ENCODE measurements at regions not wholly inside any gene's neighbourhood (a gene's known extent, or its start where the extent isn't known, plus 50 kb on each side); places are given as distances from the start of the nearest gene placed in this dataset.

DNA sequence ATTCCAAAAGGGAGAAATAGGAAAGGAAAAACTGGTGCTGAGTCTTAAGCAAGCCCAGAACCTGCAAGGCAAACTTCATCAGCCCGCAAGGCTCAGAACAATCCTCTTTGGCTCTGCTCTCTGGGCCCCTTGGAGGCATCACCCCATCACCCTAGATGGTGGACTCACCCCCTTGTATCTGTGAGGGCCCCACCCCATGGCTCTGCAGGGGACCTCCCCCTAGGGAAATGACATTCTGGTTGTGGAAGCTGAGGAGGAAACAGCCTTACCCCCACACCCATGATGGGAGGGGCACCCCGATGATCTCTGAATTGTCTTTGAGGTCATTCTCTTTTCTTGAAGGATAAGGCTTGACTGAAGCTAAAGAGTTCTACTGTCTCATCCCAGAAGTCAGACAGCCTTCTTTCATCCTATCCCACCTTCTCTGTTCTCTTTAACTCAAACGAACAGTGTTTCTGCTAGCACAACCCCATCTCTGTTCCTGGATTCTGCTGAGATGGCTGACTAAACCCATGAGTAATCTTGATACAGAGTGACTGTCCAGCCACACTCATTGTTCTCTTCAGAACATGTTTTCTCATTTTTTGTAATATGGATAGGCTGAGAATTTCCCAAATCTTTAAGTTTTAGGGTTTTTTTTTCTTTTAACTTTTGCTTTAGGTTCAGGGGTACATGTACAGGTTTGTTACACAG is 492.1 kb upstream of the MYT1L start:
- Histone ChIP-seq H3K4me1 (ENCODE audit: control insufficient read depth, insufficient read depth, low read depth, low read length) (no peaks in the 10 kb centered on the region), H3K4ac (ENCODE audit: low read depth in 1 of 2, low read length in 2 of 2) (no peak overlapping the region), H3K9me3 (ENCODE audit: control insufficient read depth, low read length) (peaks cover 11% of the 10 kb centered on the region), H3K36me3 (ENCODE audit: control insufficient read depth in 1 of 2, insufficient read depth in 2 of 2, low read depth in 1 of 2, low read length in 2 of 2) (no peaks in the 10 kb centered on the region), H3K23ac (ENCODE audit: low read length in 2 of 2) (no peak overlapping the region), H3K27me3 (ENCODE audit: control insufficient read depth in 1 of 2, insufficient read depth in 1 of 2, low read length in 2 of 2) (no peaks in the 10 kb centered on the region), H2AFZ (ENCODE audit: low read depth, low read length) (no peak overlapping the region), H3K4me3 (ENCODE audit: insufficient read depth in 1 of 2, low read depth in 1 of 2, low read length in 2 of 2) (no peak overlapping the region), H3K9ac (ENCODE audit: low read length) (no peak overlapping the region), H4K91ac (ENCODE audit: low read length) (no peak overlapping the region), H3K4me2 (ENCODE audit: low read length, poor library complexity, severe bottlenecking) (no peak overlapping the region), H2BK12ac (ENCODE audit: low read length in 2 of 2) (no peak overlapping the region), H3K79me1 (replicated peaks; ENCODE audit: low read length, poor library complexity, severe bottlenecking) (no peaks in the 10 kb centered on the region), H3K14ac (ENCODE audit: low read length in 2 of 2) (no peak overlapping the region), H4K8ac (ENCODE audit: low read length) (no peak overlapping the region), H2BK15ac (ENCODE audit: low read depth, poor library complexity, severe bottlenecking) (no peak overlapping the region), H3K27ac (ENCODE audit: low read length, poor library complexity, severe bottlenecking) (no peak overlapping the region), H3K18ac (ENCODE audit: low read depth in 1 of 2, low read length in 2 of 2) (no peak overlapping the region), H2BK5ac (ENCODE audit: low read depth, low read length, poor library complexity, severe bottlenecking) (no peak overlapping the region), H2BK120ac (ENCODE audit: low read depth, low read length) (no peak overlapping the region), H2AK5ac (ENCODE audit: low read length, severe bottlenecking) (no peak overlapping the region)
- no peak for DNase-seq
- 65% methylated on average over 3 of the region's 3 CpGs for WGBS

DNA sequence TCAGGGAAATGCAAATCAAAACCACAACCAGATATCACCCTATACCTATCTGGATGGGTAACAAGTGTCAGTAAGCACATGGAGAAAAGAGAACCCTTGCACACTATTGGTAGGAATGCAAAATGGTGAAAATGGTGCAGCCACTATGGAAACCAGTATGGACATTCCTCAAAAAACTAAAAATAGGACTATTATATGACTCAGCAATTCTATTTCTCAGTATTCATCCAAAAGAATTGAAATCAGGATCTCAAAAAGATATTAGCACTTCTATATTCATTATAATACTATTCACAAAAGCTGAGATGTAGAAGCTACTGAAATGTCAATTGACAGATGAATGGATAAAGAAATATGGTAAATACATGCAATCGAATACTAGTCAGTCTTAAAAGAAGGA is 491.1 kb upstream of the MYT1L start:
- no peak overlapping the region for H3K4ac ChIP-seq (ENCODE audit: low read depth in 1 of 2, low read length in 2 of 2)
- no peak for DNase-seq
- H3K4me3 ChIP-seq (ENCODE audit: insufficient read depth in 1 of 2, low read depth in 1 of 2, low read length in 2 of 2) = no peak overlapping the region
- no peak overlapping the region for H2BK5ac ChIP-seq (ENCODE audit: low read depth, low read length, poor library complexity, severe bottlenecking)
- no peak overlapping the region for H2BK120ac ChIP-seq (ENCODE audit: low read depth, low read length)
- no peak overlapping the region for H3K4me2 ChIP-seq (ENCODE audit: low read length, poor library complexity, severe bottlenecking)
- H3K4me1 ChIP-seq (ENCODE audit: control insufficient read depth, insufficient read depth, low read depth, low read length) = no peaks in the 10 kb centered on the region
- no peak overlapping the region for H4K91ac ChIP-seq (ENCODE audit: low read length)
- no peak overlapping the region for H2AK5ac ChIP-seq (ENCODE audit: low read length, severe bottlenecking)
- no peak overlapping the region for H3K23ac ChIP-seq (ENCODE audit: low read length in 2 of 2)
- H3K9me3 ChIP-seq (ENCODE audit: control insufficient read depth, low read length) = peaks cover 11% of the 10 kb centered on the region
- H3K9ac ChIP-seq (ENCODE audit: low read length) = no peak overlapping the region
- no peak overlapping the region for H2BK15ac ChIP-seq (ENCODE audit: low read depth, poor library complexity, severe bottlenecking)
- no peaks in the 10 kb centered on the region for H3K27me3 ChIP-seq (ENCODE audit: control insufficient read depth in 1 of 2, insufficient read depth in 1 of 2, low read length in 2 of 2)
- no peaks in the 10 kb centered on the region for H3K36me3 ChIP-seq (ENCODE audit: control insufficient read depth in 1 of 2, insufficient read depth in 2 of 2, low read depth in 1 of 2, low read length in 2 of 2)
- no peak overlapping the region for H3K14ac ChIP-seq (ENCODE audit: low read length in 2 of 2)
- no peak overlapping the region for H2BK12ac ChIP-seq (ENCODE audit: low read length in 2 of 2)
- H3K18ac ChIP-seq (ENCODE audit: low read depth in 1 of 2, low read length in 2 of 2) = no peak overlapping the region
- no peak overlapping the region for H3K27ac ChIP-seq (ENCODE audit: low read length, poor library complexity, severe bottlenecking)
- WGBS = 81% methylated on average over 1 of the region's 1 CpG
- no peak overlapping the region for H4K8ac ChIP-seq (ENCODE audit: low read length)
- H3K79me1 ChIP-seq (replicated peaks; ENCODE audit: low read length, poor library complexity, severe bottlenecking) = no peaks in the 10 kb centered on the region
- H2AFZ ChIP-seq (ENCODE audit: low read depth, low read length) = no peak overlapping the region

GRCh38 chr2:2812648-2813047 is 481.6 kb upstream of the MYT1L start:
- Histone ChIP-seq H3K4me3 (ENCODE audit: insufficient read depth in 1 of 2, low read depth in 1 of 2, low read length in 2 of 2) (no peak overlapping the region), H3K36me3 (ENCODE audit: control insufficient read depth in 1 of 2, insufficient read depth in 2 of 2, low read depth in 1 of 2, low read length in 2 of 2) (no peaks in the 10 kb centered on the region), H2BK15ac (ENCODE audit: low read depth, poor library complexity, severe bottlenecking) (no peak overlapping the region), H3K4me1 (ENCODE audit: control insufficient read depth, insufficient read depth, low read depth, low read length) (no peaks in the 10 kb centered on the region), H3K9me3 (ENCODE audit: control insufficient read depth, low read length) (peaks cover 17% of the 10 kb centered on the region), H2BK12ac (ENCODE audit: low read length in 2 of 2) (no peak overlapping the region), H2AFZ (ENCODE audit: low read depth, low read length) (no peak overlapping the region), H2AK5ac (ENCODE audit: low read length, severe bottlenecking) (no peak overlapping the region), H3K18ac (ENCODE audit: low read depth in 1 of 2, low read length in 2 of 2) (no peak overlapping the region), H3K9ac (ENCODE audit: low read length) (no peak overlapping the region), H4K8ac (ENCODE audit: low read length) (no peak overlapping the region), H3K79me1 (replicated peaks; ENCODE audit: low read length, poor library complexity, severe bottlenecking) (no peaks in the 10 kb centered on the region), H2BK120ac (ENCODE audit: low read depth, low read length) (no peak overlapping the region), H2BK5ac (ENCODE audit: low read depth, low read length, poor library complexity, severe bottlenecking) (no peak overlapping the region), H4K91ac (ENCODE audit: low read length) (no peak overlapping the region), H3K27ac (ENCODE audit: low read length, poor library complexity, severe bottlenecking) (no peak overlapping the region), H3K4ac (ENCODE audit: low read depth in 1 of 2, low read length in 2 of 2) (no peak overlapping the region), H3K23ac (ENCODE audit: low read length in 2 of 2) (no peak overlapping the region), H3K27me3 (ENCODE audit: control insufficient read depth in 1 of 2, insufficient read depth in 1 of 2, low read length in 2 of 2) (no peaks in the 10 kb centered on the region), H3K14ac (ENCODE audit: low read length in 2 of 2) (no peak overlapping the region), H3K4me2 (ENCODE audit: low read length, poor library complexity, severe bottlenecking) (no peak overlapping the region)
- DNase-seq = no peak
- WGBS = 61% methylated on average over 2 of the region's 2 CpGs

- no peaks in the 10 kb centered on the region for H3K4me1 ChIP-seq (ENCODE audit: control insufficient read depth, insufficient read depth, low read depth, low read length)
- no peak overlapping the region for H2AFZ ChIP-seq (ENCODE audit: low read depth, low read length)
- H3K27me3 ChIP-seq (ENCODE audit: control insufficient read depth in 1 of 2, insufficient read depth in 1 of 2, low read length in 2 of 2) = no peaks in the 10 kb centered on the region
- H2AK5ac ChIP-seq (ENCODE audit: low read length, severe bottlenecking) = no peak overlapping the region
- WGBS = 61% methylated on average over 3 of the region's 3 CpGs
- H3K9ac ChIP-seq (ENCODE audit: low read length) = no peak overlapping the region
- H3K9me3 ChIP-seq (ENCODE audit: control insufficient read depth, low read length) = peaks cover 17% of the 10 kb centered on the region
- H3K4me3 ChIP-seq (ENCODE audit: insufficient read depth in 1 of 2, low read depth in 1 of 2, low read length in 2 of 2) = no peak overlapping the region
- H3K79me1 ChIP-seq (replicated peaks; ENCODE audit: low read length, poor library complexity, severe bottlenecking) = no peaks in the 10 kb centered on the region
- H3K18ac ChIP-seq (ENCODE audit: low read depth in 1 of 2, low read length in 2 of 2) = no peak overlapping the region
- H3K4ac ChIP-seq (ENCODE audit: low read depth in 1 of 2, low read length in 2 of 2) = no peak overlapping the region
- no peak overlapping the region for H3K14ac ChIP-seq (ENCODE audit: low read length in 2 of 2)
- no peak overlapping the region for H3K23ac ChIP-seq (ENCODE audit: low read length in 2 of 2)
- no peak overlapping the region for H4K8ac ChIP-seq (ENCODE audit: low read length)
- no peak overlapping the region for H2BK5ac ChIP-seq (ENCODE audit: low read depth, low read length, poor library complexity, severe bottlenecking)
- no peak overlapping the region for H3K27ac ChIP-seq (ENCODE audit: low read length, poor library complexity, severe bottlenecking)
- no peak for DNase-seq
- no peak overlapping the region for H3K4me2 ChIP-seq (ENCODE audit: low read length, poor library complexity, severe bottlenecking)
- H2BK15ac ChIP-seq (ENCODE audit: low read depth, poor library complexity, severe bottlenecking) = no peak overlapping the region
- H3K36me3 ChIP-seq (ENCODE audit: control insufficient read depth in 1 of 2, insufficient read depth in 2 of 2, low read depth in 1 of 2, low read length in 2 of 2) = no peaks in the 10 kb centered on the region
- H4K91ac ChIP-seq (ENCODE audit: low read length) = no peak overlapping the region
- H2BK12ac ChIP-seq (ENCODE audit: low read length in 2 of 2) = no peak overlapping the region
- H2BK120ac ChIP-seq (ENCODE audit: low read depth, low read length) = no peak overlapping the region
These were observed 481.0 kb upstream of the MYT1L start for GRCh38 chr2:2812117-2812516.

Measured in mesenchymal stem cell (in vitro differentiated cells and primary cell).